WTC11 (cell line): ENCODE measurements at regions not wholly inside any gene's neighbourhood (a gene's known extent, or its start where the extent isn't known, plus 50 kb on each side); places are given as distances from the start of the nearest gene placed in this dataset.

Source experiments
- ATF1 ChIP-seq: sonication (generic); formaldehyde crosslinking; IDR thresholded peaks from 2 replicates; pipeline ENCODE4 v1.8.1; 2023; ENCODE audit warnings: mild to moderate bottlenecking, moderate library complexity, missing genetic modification reagents
- CREM ChIP-seq: sonication (generic); formaldehyde crosslinking; IDR thresholded peaks from 2 replicates; pipeline ENCODE4 v1.8.1; 2022; ENCODE audit warnings: mild to moderate bottlenecking, missing genetic modification reagents, moderate library complexity
- ESRRA ChIP-seq: sonication (generic); formaldehyde crosslinking; IDR thresholded peaks from 2 replicates; pipeline ENCODE4 v1.8.1; 2022; ENCODE audit warnings: mild to moderate bottlenecking, missing genetic modification reagents, borderline replicate concordance
- GABPB1 ChIP-seq: sonication (generic); formaldehyde crosslinking; IDR thresholded peaks from 2 replicates; pipeline ENCODE4 v1.8.1; 2023; ENCODE audit warnings: mild to moderate bottlenecking, missing genetic modification reagents
- NFYB ChIP-seq: sonication (generic); formaldehyde crosslinking; conservative IDR thresholded peaks from 2 replicates; pipeline ENCODE4 v1.8.0; 2022; ENCODE audit warnings: low read depth, missing genetic modification reagents
- TF ChIP-seq, protein P1 (sequence below): fragments of 200-600 bp; IDR thresholded peaks from 2 replicates; pipeline ENCODE4 v1.8.0; 2022; ENCODE audit warnings: antibody characterized with exemption
- TF ChIP-seq, protein P2 (sequence below): sonication (generic); formaldehyde crosslinking; IDR thresholded peaks from 2 replicates; pipeline ENCODE4 v1.8.0; 2023; ENCODE audit warnings: missing genetic modification reagents
- TF ChIP-seq, protein P3 (sequence below): sonication (generic); formaldehyde crosslinking; IDR thresholded peaks from 2 replicates; pipeline ENCODE4 v1.8.0; 2022; ENCODE audit warnings: missing genetic modification reagents
- TF ChIP-seq, protein P4 (sequence below): fragments of 250-450 bp; sonication (Bioruptor Pico); IDR thresholded peaks from 2 replicates; pipeline ENCODE4 v1.9.0; 2021; ENCODE audit warnings: mild to moderate bottlenecking, borderline replicate concordance
- TF ChIP-seq, protein P5 (sequence below): sonication (generic); formaldehyde crosslinking; IDR thresholded peaks from 2 replicates; pipeline ENCODE4 v1.8.0; 2022; ENCODE audit warnings: mild to moderate bottlenecking, missing genetic modification reagents
- TF ChIP-seq, protein P6 (sequence below): sonication (generic); formaldehyde crosslinking; IDR thresholded peaks from 2 replicates; pipeline ENCODE4 v1.8.0; 2023; ENCODE audit warnings: missing genetic modification reagents, mild to moderate bottlenecking, borderline replicate concordance
- TF ChIP-seq, protein P7 (sequence below): sonication (generic); formaldehyde crosslinking; conservative IDR thresholded peaks from 2 replicates; pipeline ENCODE4 v1.8.1; 2022; ENCODE audit warnings: mild to moderate bottlenecking, missing genetic modification reagents
- TF ChIP-seq, protein P8 (sequence below): sonication (generic); formaldehyde crosslinking; IDR thresholded peaks from 2 replicates; pipeline ENCODE4 v1.8.1; 2023; ENCODE audit warnings: mild to moderate bottlenecking, missing genetic modification reagents, moderate library complexity

DNA sequence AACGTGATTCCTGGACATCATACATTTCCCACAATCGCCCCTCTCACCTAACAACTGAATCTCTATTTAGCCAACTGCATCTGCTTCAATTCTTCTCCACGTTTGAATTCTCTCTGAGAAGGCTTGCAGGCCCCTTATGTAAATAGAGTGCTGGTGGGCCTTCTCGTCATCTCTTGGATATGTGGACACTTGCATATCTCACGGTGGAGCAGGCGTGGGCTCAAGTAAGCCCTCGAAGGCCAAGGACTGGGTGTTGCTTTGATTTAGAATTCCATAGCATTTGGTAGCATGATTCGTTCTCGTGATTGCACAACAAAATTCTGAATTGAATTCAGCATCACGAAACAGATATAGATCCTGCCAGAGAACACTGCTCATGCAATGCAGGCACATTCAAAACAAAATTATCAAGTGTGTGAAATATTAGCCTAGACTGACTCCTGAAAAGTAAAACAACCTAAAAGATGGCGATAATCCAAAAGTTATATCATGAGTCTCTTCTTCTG, 613.6 kb downstream of the TFAP2A start:
- TF ChIP-seq, protein P1, sequence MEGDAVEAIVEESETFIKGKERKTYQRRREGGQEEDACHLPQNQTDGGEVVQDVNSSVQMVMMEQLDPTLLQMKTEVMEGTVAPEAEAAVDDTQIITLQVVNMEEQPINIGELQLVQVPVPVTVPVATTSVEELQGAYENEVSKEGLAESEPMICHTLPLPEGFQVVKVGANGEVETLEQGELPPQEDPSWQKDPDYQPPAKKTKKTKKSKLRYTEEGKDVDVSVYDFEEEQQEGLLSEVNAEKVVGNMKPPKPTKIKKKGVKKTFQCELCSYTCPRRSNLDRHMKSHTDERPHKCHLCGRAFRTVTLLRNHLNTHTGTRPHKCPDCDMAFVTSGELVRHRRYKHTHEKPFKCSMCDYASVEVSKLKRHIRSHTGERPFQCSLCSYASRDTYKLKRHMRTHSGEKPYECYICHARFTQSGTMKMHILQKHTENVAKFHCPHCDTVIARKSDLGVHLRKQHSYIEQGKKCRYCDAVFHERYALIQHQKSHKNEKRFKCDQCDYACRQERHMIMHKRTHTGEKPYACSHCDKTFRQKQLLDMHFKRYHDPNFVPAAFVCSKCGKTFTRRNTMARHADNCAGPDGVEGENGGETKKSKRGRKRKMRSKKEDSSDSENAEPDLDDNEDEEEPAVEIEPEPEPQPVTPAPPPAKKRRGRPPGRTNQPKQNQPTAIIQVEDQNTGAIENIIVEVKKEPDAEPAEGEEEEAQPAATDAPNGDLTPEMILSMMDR = no peak
- TF ChIP-seq, protein P2, sequence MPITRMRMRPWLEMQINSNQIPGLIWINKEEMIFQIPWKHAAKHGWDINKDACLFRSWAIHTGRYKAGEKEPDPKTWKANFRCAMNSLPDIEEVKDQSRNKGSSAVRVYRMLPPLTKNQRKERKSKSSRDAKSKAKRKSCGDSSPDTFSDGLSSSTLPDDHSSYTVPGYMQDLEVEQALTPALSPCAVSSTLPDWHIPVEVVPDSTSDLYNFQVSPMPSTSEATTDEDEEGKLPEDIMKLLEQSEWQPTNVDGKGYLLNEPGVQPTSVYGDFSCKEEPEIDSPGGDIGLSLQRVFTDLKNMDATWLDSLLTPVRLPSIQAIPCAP (CRISPR knock-in tag) = no peak
- TF ChIP-seq, protein P3, sequence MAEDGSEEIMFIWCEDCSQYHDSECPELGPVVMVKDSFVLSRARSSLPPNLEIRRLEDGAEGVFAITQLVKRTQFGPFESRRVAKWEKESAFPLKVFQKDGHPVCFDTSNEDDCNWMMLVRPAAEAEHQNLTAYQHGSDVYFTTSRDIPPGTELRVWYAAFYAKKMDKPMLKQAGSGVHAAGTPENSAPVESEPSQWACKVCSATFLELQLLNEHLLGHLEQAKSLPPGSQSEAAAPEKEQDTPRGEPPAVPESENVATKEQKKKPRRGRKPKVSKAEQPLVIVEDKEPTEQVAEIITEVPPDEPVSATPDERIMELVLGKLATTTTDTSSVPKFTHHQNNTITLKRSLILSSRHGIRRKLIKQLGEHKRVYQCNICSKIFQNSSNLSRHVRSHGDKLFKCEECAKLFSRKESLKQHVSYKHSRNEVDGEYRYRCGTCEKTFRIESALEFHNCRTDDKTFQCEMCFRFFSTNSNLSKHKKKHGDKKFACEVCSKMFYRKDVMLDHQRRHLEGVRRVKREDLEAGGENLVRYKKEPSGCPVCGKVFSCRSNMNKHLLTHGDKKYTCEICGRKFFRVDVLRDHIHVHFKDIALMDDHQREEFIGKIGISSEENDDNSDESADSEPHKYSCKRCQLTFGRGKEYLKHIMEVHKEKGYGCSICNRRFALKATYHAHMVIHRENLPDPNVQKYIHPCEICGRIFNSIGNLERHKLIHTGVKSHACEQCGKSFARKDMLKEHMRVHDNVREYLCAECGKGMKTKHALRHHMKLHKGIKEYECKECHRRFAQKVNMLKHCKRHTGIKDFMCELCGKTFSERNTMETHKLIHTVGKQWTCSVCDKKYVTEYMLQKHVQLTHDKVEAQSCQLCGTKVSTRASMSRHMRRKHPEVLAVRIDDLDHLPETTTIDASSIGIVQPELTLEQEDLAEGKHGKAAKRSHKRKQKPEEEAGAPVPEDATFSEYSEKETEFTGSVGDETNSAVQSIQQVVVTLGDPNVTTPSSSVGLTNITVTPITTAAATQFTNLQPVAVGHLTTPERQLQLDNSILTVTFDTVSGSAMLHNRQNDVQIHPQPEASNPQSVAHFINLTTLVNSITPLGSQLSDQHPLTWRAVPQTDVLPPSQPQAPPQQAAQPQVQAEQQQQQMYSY (CRISPR knock-in tag) = no peak
- TF ChIP-seq, protein P4, sequence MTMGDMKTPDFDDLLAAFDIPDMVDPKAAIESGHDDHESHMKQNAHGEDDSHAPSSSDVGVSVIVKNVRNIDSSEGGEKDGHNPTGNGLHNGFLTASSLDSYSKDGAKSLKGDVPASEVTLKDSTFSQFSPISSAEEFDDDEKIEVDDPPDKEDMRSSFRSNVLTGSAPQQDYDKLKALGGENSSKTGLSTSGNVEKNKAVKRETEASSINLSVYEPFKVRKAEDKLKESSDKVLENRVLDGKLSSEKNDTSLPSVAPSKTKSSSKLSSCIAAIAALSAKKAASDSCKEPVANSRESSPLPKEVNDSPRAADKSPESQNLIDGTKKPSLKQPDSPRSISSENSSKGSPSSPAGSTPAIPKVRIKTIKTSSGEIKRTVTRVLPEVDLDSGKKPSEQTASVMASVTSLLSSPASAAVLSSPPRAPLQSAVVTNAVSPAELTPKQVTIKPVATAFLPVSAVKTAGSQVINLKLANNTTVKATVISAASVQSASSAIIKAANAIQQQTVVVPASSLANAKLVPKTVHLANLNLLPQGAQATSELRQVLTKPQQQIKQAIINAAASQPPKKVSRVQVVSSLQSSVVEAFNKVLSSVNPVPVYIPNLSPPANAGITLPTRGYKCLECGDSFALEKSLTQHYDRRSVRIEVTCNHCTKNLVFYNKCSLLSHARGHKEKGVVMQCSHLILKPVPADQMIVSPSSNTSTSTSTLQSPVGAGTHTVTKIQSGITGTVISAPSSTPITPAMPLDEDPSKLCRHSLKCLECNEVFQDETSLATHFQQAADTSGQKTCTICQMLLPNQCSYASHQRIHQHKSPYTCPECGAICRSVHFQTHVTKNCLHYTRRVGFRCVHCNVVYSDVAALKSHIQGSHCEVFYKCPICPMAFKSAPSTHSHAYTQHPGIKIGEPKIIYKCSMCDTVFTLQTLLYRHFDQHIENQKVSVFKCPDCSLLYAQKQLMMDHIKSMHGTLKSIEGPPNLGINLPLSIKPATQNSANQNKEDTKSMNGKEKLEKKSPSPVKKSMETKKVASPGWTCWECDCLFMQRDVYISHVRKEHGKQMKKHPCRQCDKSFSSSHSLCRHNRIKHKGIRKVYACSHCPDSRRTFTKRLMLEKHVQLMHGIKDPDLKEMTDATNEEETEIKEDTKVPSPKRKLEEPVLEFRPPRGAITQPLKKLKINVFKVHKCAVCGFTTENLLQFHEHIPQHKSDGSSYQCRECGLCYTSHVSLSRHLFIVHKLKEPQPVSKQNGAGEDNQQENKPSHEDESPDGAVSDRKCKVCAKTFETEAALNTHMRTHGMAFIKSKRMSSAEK (CRISPR knock-in tag) = no peak
- TF ChIP-seq ESRRA (CRISPR knock-in tag) = no peak
- TF ChIP-seq, protein P5, sequence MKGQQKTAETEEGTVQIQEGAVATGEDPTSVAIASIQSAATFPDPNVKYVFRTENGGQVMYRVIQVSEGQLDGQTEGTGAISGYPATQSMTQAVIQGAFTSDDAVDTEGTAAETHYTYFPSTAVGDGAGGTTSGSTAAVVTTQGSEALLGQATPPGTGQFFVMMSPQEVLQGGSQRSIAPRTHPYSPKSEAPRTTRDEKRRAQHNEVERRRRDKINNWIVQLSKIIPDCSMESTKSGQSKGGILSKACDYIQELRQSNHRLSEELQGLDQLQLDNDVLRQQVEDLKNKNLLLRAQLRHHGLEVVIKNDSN (CRISPR knock-in tag) = no peak
- no peak for TF ChIP-seq ATF1 (CRISPR knock-in tag)
- TF ChIP-seq NFYB (CRISPR knock-in tag) = no peak
- no peak for TF ChIP-seq CREM
- TF ChIP-seq, protein P6, sequence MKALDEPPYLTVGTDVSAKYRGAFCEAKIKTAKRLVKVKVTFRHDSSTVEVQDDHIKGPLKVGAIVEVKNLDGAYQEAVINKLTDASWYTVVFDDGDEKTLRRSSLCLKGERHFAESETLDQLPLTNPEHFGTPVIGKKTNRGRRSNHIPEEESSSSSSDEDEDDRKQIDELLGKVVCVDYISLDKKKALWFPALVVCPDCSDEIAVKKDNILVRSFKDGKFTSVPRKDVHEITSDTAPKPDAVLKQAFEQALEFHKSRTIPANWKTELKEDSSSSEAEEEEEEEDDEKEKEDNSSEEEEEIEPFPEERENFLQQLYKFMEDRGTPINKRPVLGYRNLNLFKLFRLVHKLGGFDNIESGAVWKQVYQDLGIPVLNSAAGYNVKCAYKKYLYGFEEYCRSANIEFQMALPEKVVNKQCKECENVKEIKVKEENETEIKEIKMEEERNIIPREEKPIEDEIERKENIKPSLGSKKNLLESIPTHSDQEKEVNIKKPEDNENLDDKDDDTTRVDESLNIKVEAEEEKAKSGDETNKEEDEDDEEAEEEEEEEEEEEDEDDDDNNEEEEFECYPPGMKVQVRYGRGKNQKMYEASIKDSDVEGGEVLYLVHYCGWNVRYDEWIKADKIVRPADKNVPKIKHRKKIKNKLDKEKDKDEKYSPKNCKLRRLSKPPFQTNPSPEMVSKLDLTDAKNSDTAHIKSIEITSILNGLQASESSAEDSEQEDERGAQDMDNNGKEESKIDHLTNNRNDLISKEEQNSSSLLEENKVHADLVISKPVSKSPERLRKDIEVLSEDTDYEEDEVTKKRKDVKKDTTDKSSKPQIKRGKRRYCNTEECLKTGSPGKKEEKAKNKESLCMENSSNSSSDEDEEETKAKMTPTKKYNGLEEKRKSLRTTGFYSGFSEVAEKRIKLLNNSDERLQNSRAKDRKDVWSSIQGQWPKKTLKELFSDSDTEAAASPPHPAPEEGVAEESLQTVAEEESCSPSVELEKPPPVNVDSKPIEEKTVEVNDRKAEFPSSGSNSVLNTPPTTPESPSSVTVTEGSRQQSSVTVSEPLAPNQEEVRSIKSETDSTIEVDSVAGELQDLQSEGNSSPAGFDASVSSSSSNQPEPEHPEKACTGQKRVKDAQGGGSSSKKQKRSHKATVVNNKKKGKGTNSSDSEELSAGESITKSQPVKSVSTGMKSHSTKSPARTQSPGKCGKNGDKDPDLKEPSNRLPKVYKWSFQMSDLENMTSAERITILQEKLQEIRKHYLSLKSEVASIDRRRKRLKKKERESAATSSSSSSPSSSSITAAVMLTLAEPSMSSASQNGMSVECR = no peak
- TF ChIP-seq, protein P7, sequence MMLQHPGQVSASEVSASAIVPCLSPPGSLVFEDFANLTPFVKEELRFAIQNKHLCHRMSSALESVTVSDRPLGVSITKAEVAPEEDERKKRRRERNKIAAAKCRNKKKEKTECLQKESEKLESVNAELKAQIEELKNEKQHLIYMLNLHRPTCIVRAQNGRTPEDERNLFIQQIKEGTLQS = no peak
- TF ChIP-seq, protein P8, sequence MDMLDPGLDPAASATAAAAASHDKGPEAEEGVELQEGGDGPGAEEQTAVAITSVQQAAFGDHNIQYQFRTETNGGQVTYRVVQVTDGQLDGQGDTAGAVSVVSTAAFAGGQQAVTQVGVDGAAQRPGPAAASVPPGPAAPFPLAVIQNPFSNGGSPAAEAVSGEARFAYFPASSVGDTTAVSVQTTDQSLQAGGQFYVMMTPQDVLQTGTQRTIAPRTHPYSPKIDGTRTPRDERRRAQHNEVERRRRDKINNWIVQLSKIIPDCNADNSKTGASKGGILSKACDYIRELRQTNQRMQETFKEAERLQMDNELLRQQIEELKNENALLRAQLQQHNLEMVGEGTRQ (CRISPR knock-in tag) = no peak
- no peak for TF ChIP-seq GABPB1 (CRISPR knock-in tag)
